GM12874 (cell line): ENCODE measurements at regions not wholly inside any gene's neighbourhood (a gene's known extent, or its start where the extent isn't known, plus 50 kb on each side); places are given as distances from the start of the nearest gene placed in this dataset.

Source experiments
- TF ChIP-seq, protein P1 (sequence below): IDR thresholded peaks from 2 replicates; pipeline ENCODE4 v1.5.1; 2011; ENCODE audit warnings: low read depth, mild to moderate bottlenecking, control low read depth, low read length, moderate library complexity; ENCODE audit not compliant: insufficient read depth

DNA sequence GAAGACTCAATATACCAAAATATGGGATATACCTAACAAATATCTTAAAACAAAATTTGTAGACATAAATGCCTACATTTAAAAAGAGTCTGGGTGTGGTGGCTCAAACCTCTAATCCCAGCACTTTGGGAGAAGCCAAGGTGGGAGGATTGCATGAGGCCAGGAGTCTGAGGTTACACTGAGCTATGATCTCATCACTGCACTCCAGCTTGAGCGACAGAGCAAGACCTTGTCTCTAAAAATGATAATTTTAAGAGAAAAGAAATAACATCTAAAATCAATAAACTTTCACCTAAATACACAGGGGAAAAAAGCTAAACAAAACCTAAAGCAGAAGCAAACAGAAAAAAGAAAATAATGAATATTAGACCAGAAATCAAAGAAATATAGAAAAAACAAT lies 102.7 kb upstream of the PBX1 start:
- TF ChIP-seq, protein P1, sequence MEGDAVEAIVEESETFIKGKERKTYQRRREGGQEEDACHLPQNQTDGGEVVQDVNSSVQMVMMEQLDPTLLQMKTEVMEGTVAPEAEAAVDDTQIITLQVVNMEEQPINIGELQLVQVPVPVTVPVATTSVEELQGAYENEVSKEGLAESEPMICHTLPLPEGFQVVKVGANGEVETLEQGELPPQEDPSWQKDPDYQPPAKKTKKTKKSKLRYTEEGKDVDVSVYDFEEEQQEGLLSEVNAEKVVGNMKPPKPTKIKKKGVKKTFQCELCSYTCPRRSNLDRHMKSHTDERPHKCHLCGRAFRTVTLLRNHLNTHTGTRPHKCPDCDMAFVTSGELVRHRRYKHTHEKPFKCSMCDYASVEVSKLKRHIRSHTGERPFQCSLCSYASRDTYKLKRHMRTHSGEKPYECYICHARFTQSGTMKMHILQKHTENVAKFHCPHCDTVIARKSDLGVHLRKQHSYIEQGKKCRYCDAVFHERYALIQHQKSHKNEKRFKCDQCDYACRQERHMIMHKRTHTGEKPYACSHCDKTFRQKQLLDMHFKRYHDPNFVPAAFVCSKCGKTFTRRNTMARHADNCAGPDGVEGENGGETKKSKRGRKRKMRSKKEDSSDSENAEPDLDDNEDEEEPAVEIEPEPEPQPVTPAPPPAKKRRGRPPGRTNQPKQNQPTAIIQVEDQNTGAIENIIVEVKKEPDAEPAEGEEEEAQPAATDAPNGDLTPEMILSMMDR: no peak

DNA sequence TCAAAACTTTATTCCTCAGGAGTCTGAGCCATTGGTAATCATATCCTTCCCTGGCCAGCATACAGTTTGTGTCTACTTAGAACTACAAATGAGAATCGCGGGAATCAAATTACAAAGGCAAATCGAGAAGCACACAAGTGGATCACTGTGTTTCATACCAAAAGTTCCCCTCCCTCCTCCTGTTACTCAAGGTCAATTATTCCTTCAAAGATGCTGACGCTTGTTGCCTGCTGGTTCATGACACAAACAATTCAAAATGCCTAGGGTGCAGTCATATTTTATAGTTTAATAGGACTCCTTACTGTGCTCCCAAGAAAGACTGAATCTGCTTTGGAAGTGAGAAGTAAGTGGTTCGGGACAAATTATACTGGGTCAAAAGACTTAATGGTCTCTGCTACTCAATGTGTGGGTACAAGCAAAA lies 93.0 kb upstream of the PBX1 start:
- TF ChIP-seq, protein P1: no peak

GRCh38 chr1:164466429-164466828 lies 92.6 kb upstream of the PBX1 start:
- TF ChIP-seq, protein P1: no peak

GRCh38 chr1:164470996-164471395 lies 88.0 kb upstream of the PBX1 start:
- TF ChIP-seq, protein P1: no peak

GRCh38 chr1:164472841-164473240 lies 86.1 kb upstream of the PBX1 start:
- TF ChIP-seq, protein P1: no peak

DNA sequence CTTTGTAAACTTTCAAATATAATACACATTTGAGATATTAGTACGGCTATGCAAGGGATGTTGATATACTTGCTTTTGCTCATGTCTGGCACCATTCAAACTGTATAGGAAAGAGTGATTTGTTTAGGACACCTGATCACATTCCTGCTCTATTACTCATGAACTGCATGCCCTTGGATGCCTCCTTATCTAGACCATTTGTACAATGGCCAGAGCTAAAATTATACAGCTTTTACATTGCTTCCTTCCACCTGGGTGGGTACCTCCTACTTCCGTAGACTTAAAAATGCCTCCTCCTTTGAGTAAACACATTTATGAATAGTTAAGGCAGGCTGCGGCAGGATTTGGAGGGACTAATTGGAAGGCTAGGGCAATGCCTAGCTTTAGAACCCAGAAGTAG lies 85.4 kb upstream of the PBX1 start:
- TF ChIP-seq, protein P1: no peak

GRCh38 chr1:164475834-164476233 lies 83.2 kb upstream of the PBX1 start:
- TF ChIP-seq, protein P1: no peak

DNA sequence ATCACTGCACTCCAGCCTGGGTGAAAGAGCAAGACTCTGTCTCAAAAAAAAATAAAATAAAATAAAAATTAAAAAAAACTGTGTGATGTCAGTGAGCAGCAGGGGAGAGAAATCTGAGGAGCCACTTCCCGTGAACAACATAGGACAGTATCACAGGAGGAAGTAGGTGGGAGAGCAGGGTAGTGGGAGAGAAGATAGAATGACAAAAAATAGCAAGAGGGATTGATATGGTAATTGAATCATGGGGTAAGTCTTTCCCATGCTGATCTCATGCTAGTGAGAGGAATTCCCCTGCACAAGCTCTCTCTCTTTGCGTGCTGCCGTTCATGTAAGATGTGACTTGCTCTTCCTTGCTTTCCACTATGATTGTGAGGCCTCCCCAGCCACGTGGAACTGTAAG lies 81.6 kb upstream of the PBX1 start:
- TF ChIP-seq, protein P1: no peak
